HepG2 (cell line): ENCODE measurements at regions not wholly inside any gene's neighbourhood (a gene's known extent, or its start where the extent isn't known, plus 50 kb on each side); places are given as distances from the start of the nearest gene placed in this dataset.

ENCODE experiments used
- ATAC-seq: fragments of 200-7000 bp; cut with Tn5 transposase; 3 replicates; pipeline ENCODE4 v1.9.1; 2020; ENCODE audit warnings: mild to moderate bottlenecking, moderate library complexity
- BruUV-seq: library from RNA; stranded (reverse); fragments of 400-500 nt; replicated peaks from 2 replicates; lab custom pipeline; 2021; lab: Mats Ljungman, UMichigan
- CTCF ChIA-PET: fragments of 300-600 bp; formaldehyde crosslinking; extraction: SDS; loops from one replicate; lab custom pipeline; 2021; ENCODE audit warnings: low total read pairs, inconsistent platforms, low intra/inter-chr PET ratio; lab: Yijun Ruan, JAX
- POLR2A ChIA-PET: fragments of 350-600 bp; sonication (Branson Sonifier 250); formaldehyde crosslinking; loops from one replicate; lab custom pipeline; 2020; ENCODE audit warnings: antibody characterized with exemption, inconsistent platforms; lab: Yijun Ruan, JAX
- DNase-seq: peaks from one replicate; pipeline ENCODE4 v3.0.0-alpha.2; 2015; ENCODE audit warnings: low spot score
- FAIRE-seq: peaks from 3 replicates; lab custom pipeline; 2011; peaks lifted over from hg19 to GRCh38; lab: Jason Lieb, UNC
- H2AFZ ChIP-seq: one replicate; pipeline ENCODE4 v1.6.1; 2011; ENCODE audit warnings: low read length, inconsistent platforms
- H3K27ac ChIP-seq: fragments of 300-600 bp; 3 replicates; pipeline ENCODE4 v1.8.0; 2011; ENCODE audit warnings: mixed run types, mild to moderate bottlenecking, mixed read lengths, low read length, inconsistent platforms; ENCODE audit not compliant: insufficient read depth; ENCODE audit errors: extremely low read length
- H3K27me3 ChIP-seq, 2 experiments: fragments of 200-600 bp in 1 of 2; 2 replicates in 1 of 2; 3 replicates in 1 of 2; pipeline versions ENCODE4 v1.6.0 to v1.8.0; 2011; ENCODE audit warnings: low read length in 2 of 2, mild to moderate bottlenecking in 2 of 2, moderate library complexity in 2 of 2, inconsistent platforms in 1 of 2; ENCODE audit not compliant: insufficient read depth in 2 of 2, control insufficient read depth in 1 of 2
- H3K36me3 ChIP-seq, 2 experiments: fragments of 200-600 bp in 1 of 2; replicated peaks in 1 of 2; 2 replicates in 1 of 2; 3 replicates in 1 of 2; pipeline versions ENCODE4 v1.5.1 to v1.8.0; 2011; ENCODE audit warnings: low read length in 2 of 2, inconsistent platforms in 1 of 2; ENCODE audit not compliant: insufficient read depth in 2 of 2, control insufficient read depth in 1 of 2
- H3K4me1 ChIP-seq: 2 replicates; pipeline ENCODE4 v1.5.1; 2012; ENCODE audit warnings: low read length, inconsistent platforms; ENCODE audit not compliant: insufficient read depth
- H3K4me2 ChIP-seq: 2 replicates; pipeline ENCODE4 v1.6.0; 2011; ENCODE audit warnings: low read depth, low read length, inconsistent platforms
- H3K4me3 ChIP-seq, 3 experiments: fragments of 200-600 bp in 1 of 3; sonication (generic), shearing (Covaris generic) in 1 of 3; replicated peaks in 1 of 3; 2 replicates each; pipeline ENCODE4 v1.5.1; 2011 to 2016; ENCODE audit warnings: low read length in 3 of 3, inconsistent platforms in 2 of 3, low read depth in 2 of 3, mild to moderate bottlenecking in 2 of 3, control low read depth in 1 of 3, mixed read lengths in 1 of 3; ENCODE audit not compliant: insufficient read depth in 1 of 3
- H3K79me2 ChIP-seq: one replicate; pipeline ENCODE4 v1.6.1; 2011; ENCODE audit warnings: low read length, inconsistent platforms; ENCODE audit not compliant: insufficient read depth
- H3K9ac ChIP-seq: 2 replicates; pipeline ENCODE4 v1.6.0; 2011; ENCODE audit warnings: mild to moderate bottlenecking, low read depth, low read length, inconsistent platforms; ENCODE audit not compliant: insufficient read depth
- H3K9me3 ChIP-seq: 2 replicates; pipeline ENCODE4 v1.5.1; 2012; ENCODE audit warnings: mild to moderate bottlenecking, low read length
- H4K20me1 ChIP-seq: 2 replicates; pipeline ENCODE4 v1.6.0; 2011; ENCODE audit warnings: inconsistent platforms, mild to moderate bottlenecking, low read length, moderate library complexity; ENCODE audit not compliant: insufficient read depth
- ELF3 ChIP-seq: IDR thresholded peaks from 2 replicates; pipeline ENCODE4 v1.6.1; 2016; ENCODE audit warnings: missing genetic modification reagents, missing compliant biosample characterization
- GATAD2A ChIP-seq: IDR thresholded peaks from 2 replicates; pipeline ENCODE4 v1.6.1; 2016
- IRX3 ChIP-seq: sonication (generic); formaldehyde crosslinking; IDR thresholded peaks from 2 replicates; pipeline ENCODE4 v1.8.1; 2023; ENCODE audit warnings: mild to moderate bottlenecking, low read depth, missing genetic modification reagents, borderline replicate concordance
- KDM4B ChIP-seq: sonication (generic); formaldehyde crosslinking; IDR thresholded peaks from 2 replicates; pipeline ENCODE4 v1.4.0; 2020; ENCODE audit warnings: missing genetic modification reagents
- LCORL ChIP-seq, 2 experiments: fragments of 450-650 bp in 1 of 2; sonication (generic) in 1 of 2; formaldehyde crosslinking in 1 of 2; IDR thresholded peaks; 2 replicates each; pipeline versions ENCODE4 v1.5.0 to v1.6.1; 2017 to 2020; ENCODE audit warnings: antibody characterized with exemption in 1 of 2, missing genetic modification reagents in 1 of 2
- MTF2 ChIP-seq: sonication (generic); formaldehyde crosslinking; IDR thresholded peaks from 2 replicates; pipeline ENCODE4 v1.5.0; 2020; ENCODE audit warnings: missing genetic modification reagents, borderline replicate concordance
- ZKSCAN8 ChIP-seq: IDR thresholded peaks from 2 replicates; pipeline ENCODE4 v1.6.1; 2016; ENCODE audit warnings: borderline replicate concordance, missing genetic modification reagents, missing compliant biosample characterization
- WGBS: methylation state at CpG from one replicate; pipeline ENCODE4 v1.1.6; 2017; ENCODE audit warnings: low lambda C conversion rate; 5-methylcytosine and 5-hydroxymethylcytosine counted together
- in situ Hi-C: cut with HindIII; loops from 2 replicates; pipeline ENCODE4 v1.10.0; 2017; ENCODE audit warnings: low pct_unique_long_range_greater_than_20kb; ENCODE audit not compliant: extremely low pct_ligation_motif_present
- intact Hi-C: fragments of 100-400 bp; cut with micrococcal nuclease; formaldehyde crosslinking; loops from one replicate; pipeline ENCODE4 v1.10.0; 2022; ENCODE audit not compliant: unreplicated experiment
- TF ChIP-seq, protein P1 (sequence below): sonication (generic); formaldehyde crosslinking; IDR thresholded peaks from 2 replicates; pipeline ENCODE4 v1.5.0; 2020; ENCODE audit warnings: mild to moderate bottlenecking, missing genetic modification reagents, borderline replicate concordance

DNA sequence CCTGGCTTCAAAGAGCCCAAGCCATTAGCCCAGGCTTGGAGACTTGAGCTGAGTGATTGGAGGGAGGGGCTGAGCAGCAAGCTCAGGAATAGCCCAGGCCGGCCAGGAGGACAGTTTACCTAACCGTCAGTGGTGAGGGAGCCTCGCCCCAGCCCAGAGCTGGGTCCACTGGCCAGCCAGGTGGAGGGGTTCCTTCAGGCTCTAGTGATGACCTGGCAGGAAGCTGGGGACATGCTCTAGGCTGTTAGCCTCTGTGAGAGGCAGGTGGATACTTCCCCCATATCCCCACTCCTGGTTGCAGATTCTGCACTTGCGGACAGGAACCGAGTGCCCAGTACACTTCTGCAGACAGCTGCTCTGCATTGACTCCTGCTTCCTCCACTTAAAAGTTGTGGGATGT lies 61.2 kb upstream of the ANTXRL start:
- ATAC-seq, result no peak
- no peak for DNase-seq
- no peak overlapping the region for H3K9ac ChIP-seq
- WGBS, result 65% methylated on average over 2 of the region's 5 CpGs
- intact Hi-C loops (loop anchor here (10.0 kb wide), 1 partner anchor 201 kb away; no protein-coding TSS in a partner anchor), in situ Hi-C loops (no loop called here)
- POLR2A ChIA-PET, result no interaction called here
- H3K27me3 ChIP-seq, result peaks cover 0 to 24% of the 10 kb centered on the region in 2 experiments; a peak in 2 of 5 replicates
- H4K20me1 ChIP-seq, result no peaks in the 10 kb centered on the region
- BruUV-seq, result no TSS peak
- no peak overlapping the region for H3K4me3 ChIP-seq
- no peak overlapping the region for H3K27ac ChIP-seq
- H2AFZ ChIP-seq, result no peak overlapping the region
- TF ChIP-seq MTF2 (CRISPR knock-in tag), result no peak
- TF ChIP-seq ELF3, result no peak
- TF ChIP-seq ZKSCAN8 (CRISPR knock-in tag), result no peak
- TF ChIP-seq LCORL (IDR thresholded peaks at IDR 0.05), result no peak
- no peak for TF ChIP-seq LCORL (CRISPR knock-in tag; IDR thresholded peaks at IDR 0.05)
- TF ChIP-seq IRX3 (CRISPR knock-in tag), result no peak
- TF ChIP-seq KDM4B (CRISPR knock-in tag), result no peak
- TF ChIP-seq, protein P1, sequence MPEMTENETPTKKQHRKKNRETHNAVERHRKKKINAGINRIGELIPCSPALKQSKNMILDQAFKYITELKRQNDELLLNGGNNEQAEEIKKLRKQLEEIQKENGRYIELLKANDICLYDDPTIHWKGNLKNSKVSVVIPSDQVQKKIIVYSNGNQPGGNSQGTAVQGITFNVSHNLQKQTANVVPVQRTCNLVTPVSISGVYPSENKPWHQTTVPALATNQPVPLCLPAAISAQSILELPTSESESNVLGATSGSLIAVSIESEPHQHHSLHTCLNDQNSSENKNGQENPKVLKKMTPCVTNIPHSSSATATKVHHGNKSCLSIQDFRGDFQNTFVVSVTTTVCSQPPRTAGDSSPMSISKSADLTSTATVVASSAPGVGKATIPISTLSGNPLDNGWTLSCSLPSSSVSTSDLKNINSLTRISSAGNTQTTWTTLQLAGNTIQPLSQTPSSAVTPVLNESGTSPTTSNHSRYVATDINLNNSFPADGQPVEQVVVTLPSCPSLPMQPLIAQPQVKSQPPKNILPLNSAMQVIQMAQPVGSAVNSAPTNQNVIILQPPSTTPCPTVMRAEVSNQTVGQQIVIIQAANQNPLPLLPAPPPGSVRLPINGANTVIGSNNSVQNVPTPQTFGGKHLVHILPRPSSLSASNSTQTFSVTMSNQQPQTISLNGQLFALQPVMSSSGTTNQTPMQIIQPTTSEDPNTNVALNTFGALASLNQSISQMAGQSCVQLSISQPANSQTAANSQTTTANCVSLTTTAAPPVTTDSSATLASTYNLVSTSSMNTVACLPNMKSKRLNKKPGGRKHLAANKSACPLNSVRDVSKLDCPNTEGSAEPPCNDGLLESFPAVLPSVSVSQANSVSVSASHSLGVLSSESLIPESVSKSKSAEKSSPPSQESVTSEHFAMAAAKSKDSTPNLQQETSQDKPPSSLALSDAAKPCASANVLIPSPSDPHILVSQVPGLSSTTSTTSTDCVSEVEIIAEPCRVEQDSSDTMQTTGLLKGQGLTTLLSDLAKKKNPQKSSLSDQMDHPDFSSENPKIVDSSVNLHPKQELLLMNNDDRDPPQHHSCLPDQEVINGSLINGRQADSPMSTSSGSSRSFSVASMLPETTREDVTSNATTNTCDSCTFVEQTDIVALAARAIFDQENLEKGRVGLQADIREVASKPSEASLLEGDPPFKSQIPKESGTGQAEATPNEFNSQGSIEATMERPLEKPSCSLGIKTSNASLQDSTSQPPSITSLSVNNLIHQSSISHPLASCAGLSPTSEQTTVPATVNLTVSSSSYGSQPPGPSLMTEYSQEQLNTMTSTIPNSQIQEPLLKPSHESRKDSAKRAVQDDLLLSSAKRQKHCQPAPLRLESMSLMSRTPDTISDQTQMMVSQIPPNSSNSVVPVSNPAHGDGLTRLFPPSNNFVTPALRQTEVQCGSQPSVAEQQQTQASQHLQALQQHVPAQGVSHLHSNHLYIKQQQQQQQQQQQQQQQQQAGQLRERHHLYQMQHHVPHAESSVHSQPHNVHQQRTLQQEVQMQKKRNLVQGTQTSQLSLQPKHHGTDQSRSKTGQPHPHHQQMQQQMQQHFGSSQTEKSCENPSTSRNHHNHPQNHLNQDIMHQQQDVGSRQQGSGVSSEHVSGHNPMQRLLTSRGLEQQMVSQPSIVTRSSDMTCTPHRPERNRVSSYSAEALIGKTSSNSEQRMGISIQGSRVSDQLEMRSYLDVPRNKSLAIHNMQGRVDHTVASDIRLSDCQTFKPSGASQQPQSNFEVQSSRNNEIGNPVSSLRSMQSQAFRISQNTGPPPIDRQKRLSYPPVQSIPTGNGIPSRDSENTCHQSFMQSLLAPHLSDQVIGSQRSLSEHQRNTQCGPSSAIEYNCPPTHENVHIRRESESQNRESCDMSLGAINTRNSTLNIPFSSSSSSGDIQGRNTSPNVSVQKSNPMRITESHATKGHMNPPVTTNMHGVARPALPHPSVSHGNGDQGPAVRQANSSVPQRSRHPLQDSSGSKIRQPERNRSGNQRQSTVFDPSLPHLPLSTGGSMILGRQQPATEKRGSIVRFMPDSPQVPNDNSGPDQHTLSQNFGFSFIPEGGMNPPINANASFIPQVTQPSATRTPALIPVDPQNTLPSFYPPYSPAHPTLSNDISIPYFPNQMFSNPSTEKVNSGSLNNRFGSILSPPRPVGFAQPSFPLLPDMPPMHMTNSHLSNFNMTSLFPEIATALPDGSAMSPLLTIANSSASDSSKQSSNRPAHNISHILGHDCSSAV (CRISPR knock-in tag), result no peak
- TF ChIP-seq GATAD2A (CRISPR knock-in tag), result no peak
- H3K4me1 ChIP-seq, result peaks cover 28% of the 10 kb centered on the region
- H3K4me2 ChIP-seq, result no peak overlapping the region
- no peak for FAIRE-seq
- no peaks in the 10 kb centered on the region for H3K36me3 ChIP-seq
- no peaks in the 10 kb centered on the region for H3K9me3 ChIP-seq
- no peaks in the 10 kb centered on the region for H3K79me2 ChIP-seq
- CTCF ChIA-PET, result no interaction called here
